ENCODE measurements at regions not wholly inside any gene's neighbourhood (a gene's known extent, or its start where the extent isn't known, plus 50 kb on each side); places are given as distances from the start of the nearest gene placed in this dataset.
"Not testable (repeated sequence)": the region's sequence is repeated elsewhere in the genome, so short reads cannot be mapped to it uniquely, and the experiment has no call there.

GRCh38 chr9:40992472-40992821, 136.0 kb downstream of the FOXD4L6 start:
- intact Hi-C loops (cut with DNase I); H3K27me3 ChIP-seq; H3K4me1 ChIP-seq; H3K9me3 ChIP-seq; H3K36me3 ChIP-seq: not testable (repeated sequence)
- peak overlapping the region; percentile 87 to 98 for H3K9ac ChIP-seq (ENCODE audit: low read depth in 2 of 2, low read length in 2 of 2)
- DNase-seq: peak; percentile 72
- H3K27ac ChIP-seq: peak overlapping the region; percentile 97
- peak overlapping the region; percentile 91 for H3K4me3 ChIP-seq

DNA sequence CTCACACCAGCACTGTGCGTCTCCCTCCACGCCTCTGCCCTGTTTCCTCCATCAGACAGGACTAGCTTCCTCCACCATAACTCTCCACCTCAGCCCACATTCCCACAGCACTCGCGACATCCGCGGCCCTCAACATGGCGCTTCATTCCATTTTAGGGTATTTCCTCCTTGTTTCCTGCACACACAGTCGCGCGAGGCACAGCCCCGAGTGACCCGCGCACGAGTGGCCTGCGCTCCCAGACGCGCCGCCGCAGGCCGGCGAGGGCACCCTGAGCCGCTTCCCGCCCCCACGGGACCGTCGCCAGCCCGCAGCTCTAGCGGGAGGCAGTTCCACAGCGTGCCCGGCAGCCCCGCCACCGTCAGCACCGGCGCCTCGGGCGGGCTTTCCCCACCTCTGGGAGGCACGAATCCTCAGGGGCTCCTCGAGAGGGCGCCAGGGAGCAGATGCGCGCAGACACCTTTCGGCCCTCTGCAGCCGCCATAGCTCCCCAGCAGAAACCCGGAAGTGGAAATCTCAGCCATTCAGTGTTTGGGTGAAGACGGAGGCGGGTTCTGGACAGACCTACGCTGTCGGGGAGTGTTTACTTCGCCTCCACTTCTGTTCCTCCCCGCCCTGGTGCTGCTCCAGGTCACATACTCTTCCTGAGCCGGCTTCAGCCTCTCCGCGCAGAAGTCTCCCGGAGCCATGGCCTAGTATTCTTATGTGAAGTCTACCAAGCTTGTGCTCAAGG, 136.6 kb downstream of the FOXD4L6 start:
- H3K36me3 ChIP-seq; intact Hi-C loops (cut with DNase I); H3K4me1 ChIP-seq; H3K27me3 ChIP-seq; H3K9me3 ChIP-seq: not testable (repeated sequence)
- peak overlapping the region; percentile 87 to 98 for H3K9ac ChIP-seq (ENCODE audit: low read depth in 2 of 2, low read length in 2 of 2)
- TF ChIP-seq, protein P1, sequence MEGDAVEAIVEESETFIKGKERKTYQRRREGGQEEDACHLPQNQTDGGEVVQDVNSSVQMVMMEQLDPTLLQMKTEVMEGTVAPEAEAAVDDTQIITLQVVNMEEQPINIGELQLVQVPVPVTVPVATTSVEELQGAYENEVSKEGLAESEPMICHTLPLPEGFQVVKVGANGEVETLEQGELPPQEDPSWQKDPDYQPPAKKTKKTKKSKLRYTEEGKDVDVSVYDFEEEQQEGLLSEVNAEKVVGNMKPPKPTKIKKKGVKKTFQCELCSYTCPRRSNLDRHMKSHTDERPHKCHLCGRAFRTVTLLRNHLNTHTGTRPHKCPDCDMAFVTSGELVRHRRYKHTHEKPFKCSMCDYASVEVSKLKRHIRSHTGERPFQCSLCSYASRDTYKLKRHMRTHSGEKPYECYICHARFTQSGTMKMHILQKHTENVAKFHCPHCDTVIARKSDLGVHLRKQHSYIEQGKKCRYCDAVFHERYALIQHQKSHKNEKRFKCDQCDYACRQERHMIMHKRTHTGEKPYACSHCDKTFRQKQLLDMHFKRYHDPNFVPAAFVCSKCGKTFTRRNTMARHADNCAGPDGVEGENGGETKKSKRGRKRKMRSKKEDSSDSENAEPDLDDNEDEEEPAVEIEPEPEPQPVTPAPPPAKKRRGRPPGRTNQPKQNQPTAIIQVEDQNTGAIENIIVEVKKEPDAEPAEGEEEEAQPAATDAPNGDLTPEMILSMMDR (IDR thresholded peaks at IDR 0.05): peak; percentile 97
- DNase-seq: peak; percentile 99
- peak overlapping the region; percentile 91 for H3K4me3 ChIP-seq
- H3K27ac ChIP-seq: peak overlapping the region; percentile 97

DNA sequence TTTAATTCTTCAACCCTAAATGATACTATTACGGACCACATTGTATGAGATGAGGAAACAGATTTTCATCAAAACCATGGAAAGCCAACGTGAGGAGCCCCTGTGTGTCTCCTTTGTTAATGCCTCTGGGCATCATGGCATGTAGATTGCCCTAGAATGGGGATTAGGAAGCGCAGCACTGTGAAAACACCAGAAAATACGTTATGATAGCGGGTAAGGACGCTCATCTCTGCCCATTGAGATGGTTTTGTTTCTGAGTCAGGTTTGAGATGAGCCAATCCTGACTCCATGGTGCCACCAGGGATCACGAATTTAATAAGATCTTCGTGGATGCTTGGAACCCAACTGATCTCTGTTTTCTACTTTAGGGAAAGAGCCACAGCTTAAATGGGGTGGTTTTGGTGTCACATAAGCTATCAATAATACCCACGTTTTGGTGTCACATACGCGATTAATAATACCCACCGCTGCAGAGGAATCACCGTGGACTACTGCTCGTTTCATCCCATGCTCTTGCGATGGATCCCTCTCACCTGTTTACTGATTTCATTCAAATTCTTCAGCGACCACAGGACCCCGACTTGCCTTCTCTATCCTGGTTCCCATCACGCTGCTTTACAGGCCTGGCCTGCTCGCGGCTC, 137.3 kb downstream of the FOXD4L6 start:
- H3K4me3 ChIP-seq: peak overlapping the region; percentile 91
- H3K9me3 ChIP-seq; H3K4me1 ChIP-seq; DNase-seq; intact Hi-C loops (cut with DNase I); H3K36me3 ChIP-seq; H3K27me3 ChIP-seq: not testable (repeated sequence)
- H3K9ac ChIP-seq (ENCODE audit: low read depth in 2 of 2, low read length in 2 of 2): peak overlapping the region; percentile 87 to 91
- H3K27ac ChIP-seq: peak overlapping the region; percentile 97

DNA sequence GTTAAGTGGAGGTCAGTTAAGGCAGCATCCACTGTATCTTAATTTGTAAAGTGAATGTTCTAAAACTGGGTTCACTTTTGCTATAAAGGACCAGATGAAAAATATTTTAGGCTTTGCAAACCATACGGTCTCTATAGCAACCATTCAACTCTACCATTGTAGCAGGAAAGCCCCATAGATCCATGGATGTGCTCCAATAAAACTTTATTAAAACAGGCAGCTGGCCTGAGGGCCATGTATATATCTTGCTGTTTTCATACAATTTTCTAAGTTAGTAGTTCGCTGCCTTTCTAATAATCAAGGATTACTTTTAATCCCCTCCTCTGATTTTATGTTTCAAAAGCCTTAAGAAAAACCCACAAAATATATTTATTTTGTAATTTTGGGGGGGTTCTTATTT, 142.1 kb downstream of the FOXD4L6 start:
- H3K27ac ChIP-seq; H3K4me3 ChIP-seq; H3K9ac ChIP-seq (ENCODE audit: low read depth in 2 of 2, low read length in 2 of 2); DNase-seq; intact Hi-C loops (cut with DNase I); H3K27me3 ChIP-seq; H3K9me3 ChIP-seq; H3K36me3 ChIP-seq; H3K4me1 ChIP-seq: not testable (repeated sequence)

DNA sequence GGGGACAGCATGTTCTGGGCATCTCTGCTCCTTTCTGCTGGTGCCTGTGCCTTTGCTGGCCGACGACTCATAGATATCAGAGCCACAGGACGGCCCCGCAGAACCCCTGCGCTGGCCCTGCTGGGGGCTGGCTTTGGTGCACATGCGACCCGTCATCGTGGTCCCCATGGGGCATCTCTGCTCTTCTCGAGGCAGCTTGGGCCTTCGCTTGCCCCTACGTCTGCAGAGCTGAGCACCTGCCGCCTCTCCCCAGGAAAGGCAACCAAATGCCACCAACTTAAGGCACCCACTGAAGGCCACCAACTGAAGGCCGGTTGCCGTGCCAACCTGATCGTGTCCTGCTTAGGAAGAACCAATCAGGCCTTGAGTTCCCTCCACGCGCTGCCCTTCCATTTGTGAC, 153.1 kb downstream of the FOXD4L6 start:
- H3K4me1 ChIP-seq; H3K27me3 ChIP-seq; H3K9me3 ChIP-seq; DNase-seq; H3K9ac ChIP-seq (ENCODE audit: low read depth in 2 of 2, low read length in 2 of 2); H3K4me3 ChIP-seq; H3K27ac ChIP-seq; H3K36me3 ChIP-seq; intact Hi-C loops (cut with DNase I): not testable (repeated sequence)

DNA sequence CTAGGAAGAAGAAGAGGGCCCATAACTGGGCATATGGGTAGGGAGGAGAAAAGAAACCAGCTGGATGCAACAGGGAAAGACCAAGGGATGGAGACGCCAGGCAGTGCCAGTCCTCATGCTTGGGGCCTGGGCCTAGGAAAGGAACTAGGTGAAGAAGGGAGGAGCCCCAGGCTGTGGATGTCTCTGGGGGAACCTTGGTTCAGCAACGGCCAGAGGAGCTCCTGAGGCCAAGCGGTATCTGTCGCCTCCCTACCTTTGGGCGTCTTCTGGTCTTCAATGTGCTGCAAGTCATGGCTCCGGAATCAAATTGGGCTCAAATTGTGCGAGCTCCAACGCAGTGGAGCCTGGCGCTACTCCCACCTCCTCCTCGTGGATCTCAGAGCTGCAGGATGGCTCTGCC, 153.6 kb downstream of the FOXD4L6 start:
- H3K9ac ChIP-seq (ENCODE audit: low read depth in 2 of 2, low read length in 2 of 2); H3K27ac ChIP-seq; intact Hi-C loops (cut with DNase I); H3K27me3 ChIP-seq; H3K4me3 ChIP-seq; H3K9me3 ChIP-seq; H3K4me1 ChIP-seq; DNase-seq; H3K36me3 ChIP-seq: not testable (repeated sequence)

GRCh38 chr9:40971773-40972172, 156.7 kb downstream of the FOXD4L6 start:
- H3K9ac ChIP-seq (ENCODE audit: low read depth in 2 of 2, low read length in 2 of 2); H3K27me3 ChIP-seq; H3K36me3 ChIP-seq; H3K4me1 ChIP-seq; H3K9me3 ChIP-seq; intact Hi-C loops (cut with DNase I); H3K27ac ChIP-seq; DNase-seq; H3K4me3 ChIP-seq: not testable (repeated sequence)

- H3K9ac ChIP-seq (ENCODE audit: low read depth in 2 of 2, low read length in 2 of 2); H3K27me3 ChIP-seq; H3K36me3 ChIP-seq; H3K4me3 ChIP-seq; intact Hi-C loops (cut with DNase I); H3K9me3 ChIP-seq; H3K27ac ChIP-seq; H3K4me1 ChIP-seq; DNase-seq: not testable (repeated sequence)
- TF ChIP-seq, protein P1 (IDR thresholded peaks at IDR 0.05): peak; percentile 38
Measured at GRCh38 chr9:40970340-40970739, 158.1 kb downstream of the FOXD4L6 start.

DNA sequence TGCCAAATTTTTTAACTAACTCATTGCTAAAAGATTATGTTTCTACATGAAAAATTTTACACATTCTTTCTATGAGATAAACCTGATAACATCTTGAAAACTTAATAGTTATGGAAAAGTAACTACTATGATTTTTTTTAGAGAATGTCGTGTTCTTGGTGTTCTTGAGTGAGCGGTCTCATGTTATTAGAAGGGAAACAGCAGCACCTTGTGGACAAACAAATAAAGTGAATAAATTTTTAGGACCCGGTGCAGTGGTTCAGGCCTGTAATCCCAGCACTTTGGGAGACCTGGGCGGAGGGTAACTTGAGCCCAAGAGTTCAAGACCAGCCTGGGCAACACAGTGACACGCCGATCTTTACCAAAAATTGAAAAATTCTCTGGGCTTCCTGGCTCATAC, 166.0 kb downstream of the FOXD4L6 start:
- H3K27ac ChIP-seq; intact Hi-C loops (cut with DNase I): not testable (repeated sequence)

GRCh38 chr9:40951876-40952494, 176.5 kb downstream of the FOXD4L6 start:
- H3K9me3 ChIP-seq; H3K27me3 ChIP-seq; DNase-seq; intact Hi-C loops (cut with DNase I); H3K4me1 ChIP-seq; H3K36me3 ChIP-seq; H3K27ac ChIP-seq; H3K4me3 ChIP-seq; H3K9ac ChIP-seq (ENCODE audit: low read depth in 2 of 2, low read length in 2 of 2): not testable (repeated sequence)

More for the DNA sequence above, 166.0 kb downstream of the FOXD4L6 start:
- not testable (repeated sequence) for H3K4me1 ChIP-seq; DNase-seq; H3K36me3 ChIP-seq; H3K4me3 ChIP-seq; H3K27me3 ChIP-seq; H3K9ac ChIP-seq (ENCODE audit: low read depth in 2 of 2, low read length in 2 of 2); H3K9me3 ChIP-seq

GRCh38 chr9:40946228-40946627, 182.3 kb downstream of the FOXD4L6 start:
- H3K9me3 ChIP-seq; H3K27ac ChIP-seq; intact Hi-C loops (cut with DNase I); H3K4me3 ChIP-seq; H3K36me3 ChIP-seq; DNase-seq; H3K27me3 ChIP-seq; H3K4me1 ChIP-seq; H3K9ac ChIP-seq (ENCODE audit: low read depth in 2 of 2, low read length in 2 of 2): not testable (repeated sequence)
